Fibroblast of skin of left quadriceps (primary cell): ENCODE measurements at regions not wholly inside any gene's neighbourhood (a gene's known extent, or its start where the extent isn't known, plus 50 kb on each side); places are given as distances from the start of the nearest gene placed in this dataset.

Source experiments
- DNase-seq, 2 experiments: peaks; one replicate each; pipeline ENCODE4 v3.0.0-alpha.2; 2013; ENCODE audit warnings: low read depth in 2 of 2

- DNase-seq: no peak
These were observed 610.8 kb downstream of the RAB28 start for GRCh38 chr4:12873351-12873750.

DNA sequence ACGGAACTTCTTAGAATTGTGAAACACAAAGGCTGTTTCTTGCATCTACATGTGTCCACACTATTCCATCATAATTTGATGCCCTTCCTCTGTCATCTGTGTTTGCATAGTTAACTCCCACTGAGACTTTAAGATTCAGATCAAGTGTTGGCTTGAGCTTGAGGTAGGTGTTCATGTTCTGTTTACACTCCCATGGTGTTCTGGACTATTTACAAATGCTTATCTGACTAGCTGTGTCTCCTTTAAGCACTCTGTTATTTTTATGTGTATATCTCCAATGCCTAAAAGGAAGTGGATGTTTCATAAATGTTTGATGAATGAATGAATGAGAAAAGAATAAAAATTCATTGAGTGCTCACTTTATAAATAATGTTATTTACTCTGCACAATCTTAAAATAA is 622.7 kb downstream of the RAB28 start:
- DNase-seq: no peak

DNA sequence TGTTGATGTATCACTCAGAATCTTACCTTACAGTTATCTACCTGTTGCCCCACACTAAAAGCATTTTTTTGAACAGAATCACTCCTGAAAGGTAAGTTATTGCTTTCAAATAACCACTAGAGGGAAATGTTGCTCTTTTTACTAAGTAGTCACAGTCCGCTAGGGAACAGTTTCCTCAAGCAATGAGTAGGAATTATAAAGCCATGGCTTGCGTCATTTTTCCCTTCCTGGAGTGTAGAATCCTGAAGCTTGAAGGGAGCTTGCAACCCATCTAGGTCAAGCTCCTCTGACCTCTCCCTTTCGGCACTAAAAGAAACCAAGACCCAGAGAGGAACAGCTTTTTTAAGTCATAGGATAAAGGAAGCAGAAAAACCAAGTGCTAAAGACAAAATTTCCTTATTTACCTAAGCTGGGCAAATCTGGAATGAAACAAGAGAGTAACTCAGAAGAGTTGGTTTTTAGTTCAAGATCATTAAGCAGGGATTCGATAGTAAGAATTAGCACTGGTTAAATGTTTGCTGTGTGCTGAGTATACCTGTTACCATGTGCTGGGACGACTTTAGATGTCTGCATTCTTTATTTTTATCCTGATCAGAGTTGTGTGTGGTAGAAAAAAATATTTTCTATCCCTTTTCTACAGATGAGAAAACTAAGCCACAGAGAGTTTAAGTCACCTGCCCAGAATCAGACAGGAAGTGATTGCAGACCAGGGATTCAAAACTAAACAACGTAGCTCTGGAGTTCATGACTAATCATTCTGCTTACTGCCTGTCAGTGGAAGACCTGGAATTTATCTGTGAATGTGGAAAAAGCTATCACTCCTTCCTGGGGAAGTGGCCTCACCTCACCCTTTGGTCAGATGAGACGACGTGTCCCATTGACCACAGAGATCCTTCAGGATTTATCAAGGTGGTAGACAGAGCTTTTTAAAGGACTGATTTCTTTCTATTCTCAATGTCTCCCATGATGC is 631.5 kb downstream of the RAB28 start:
- peak; percentile 10 to 18 for DNase-seq

- no peak for DNase-seq
These were observed 637.8 kb downstream of the RAB28 start for GRCh38 chr4:12846368-12846767.

DNA sequence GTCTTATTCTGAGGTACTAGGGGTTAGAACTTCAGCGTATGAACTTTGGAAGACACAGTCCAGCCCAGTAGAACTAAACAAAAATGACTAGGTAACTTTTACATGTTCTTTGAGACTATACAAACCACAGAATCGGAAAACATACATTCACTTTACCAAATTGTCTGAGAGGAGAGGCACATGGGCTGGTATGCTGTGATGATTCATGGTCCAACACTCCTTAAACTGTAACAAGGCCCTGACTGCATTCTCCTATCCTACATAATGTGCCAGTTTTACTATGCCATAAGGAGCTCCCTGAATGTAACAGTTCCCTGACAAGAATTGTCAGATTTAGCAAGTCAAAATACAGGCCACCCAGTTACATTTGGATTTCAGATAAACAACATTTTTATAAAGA is 640.0 kb downstream of the RAB28 start:
- DNase-seq: no peak

DNA sequence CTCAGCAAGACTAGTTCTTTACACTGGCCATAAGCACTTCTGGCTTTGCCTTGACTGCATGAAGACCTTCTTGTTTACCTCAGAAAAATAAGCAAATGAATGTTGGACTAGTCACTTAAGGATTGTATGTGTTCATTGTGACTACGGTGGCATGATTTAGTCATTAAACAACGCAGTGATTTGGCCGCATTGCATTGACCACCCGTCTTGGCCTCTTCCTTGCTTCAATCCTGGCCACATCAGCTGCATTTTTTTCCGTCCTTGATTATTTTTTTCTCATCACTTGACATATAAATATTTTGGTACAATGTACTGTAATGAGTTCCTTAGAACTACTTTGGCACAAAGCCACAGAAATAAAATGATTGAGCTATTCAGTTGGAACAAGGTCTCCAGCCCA is 656.2 kb downstream of the RAB28 start:
- no peak for DNase-seq

DNA sequence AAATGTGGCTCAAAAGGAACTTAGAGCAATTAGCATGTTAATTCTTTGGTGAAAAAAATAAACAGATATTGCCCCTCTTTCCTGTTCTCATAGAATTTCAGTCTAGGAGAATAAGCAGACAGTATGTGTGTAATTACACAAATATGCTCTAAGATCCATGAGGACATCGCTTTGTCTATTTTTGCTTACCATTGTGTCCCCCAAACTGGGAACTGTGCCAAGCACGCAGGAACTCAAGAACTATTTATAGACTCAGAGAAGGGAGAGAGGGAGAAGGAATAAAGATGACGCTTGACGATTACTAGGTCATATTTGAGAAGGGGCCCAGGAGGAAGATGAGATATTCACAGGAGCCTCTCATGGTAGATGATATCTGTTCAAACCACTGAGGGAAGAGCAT is 692.6 kb downstream of the RAB28 start:
- no peak for DNase-seq

DNA sequence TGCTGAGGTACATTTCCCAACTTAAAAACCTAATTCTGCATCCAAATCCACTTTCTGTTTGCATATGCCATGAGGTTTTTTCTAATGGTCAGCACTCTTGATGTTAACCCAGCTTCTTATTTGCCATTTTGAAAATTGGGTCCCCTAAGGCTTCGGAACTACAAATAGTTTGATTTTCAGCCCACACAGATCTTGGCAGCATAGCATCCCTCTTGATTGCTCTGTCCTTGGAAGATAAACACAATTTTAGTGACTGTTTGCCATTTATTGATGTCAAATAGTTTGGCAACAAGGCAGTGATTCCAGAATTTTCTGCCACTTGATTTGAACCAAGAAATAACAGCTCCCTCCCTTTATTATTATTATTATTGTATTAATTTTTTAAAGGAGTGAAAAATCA is 696.9 kb downstream of the RAB28 start:
- DNase-seq: no peak

- no peak for DNase-seq
These were observed 705.4 kb downstream of the RAB28 start for GRCh38 chr4:12778706-12779105.

DNA sequence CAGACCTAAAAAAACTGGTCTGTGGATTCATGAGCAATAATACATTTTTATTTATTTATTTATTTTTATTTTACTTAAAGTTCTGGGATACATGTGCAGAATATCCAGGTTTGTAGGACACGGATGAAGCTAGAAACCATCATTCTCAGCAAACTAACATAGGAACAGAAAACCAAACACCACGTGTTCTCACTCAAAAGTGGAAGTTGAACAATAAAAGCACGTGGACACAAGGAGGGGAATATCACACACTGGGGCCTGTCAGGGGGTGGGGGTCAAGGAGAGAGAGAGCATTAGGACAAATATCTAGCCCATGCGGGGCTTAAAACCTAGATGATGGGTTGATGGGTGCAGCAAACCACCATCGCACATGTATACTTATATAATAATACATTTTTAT is 705.9 kb downstream of the RAB28 start:
- DNase-seq: no peak

DNA sequence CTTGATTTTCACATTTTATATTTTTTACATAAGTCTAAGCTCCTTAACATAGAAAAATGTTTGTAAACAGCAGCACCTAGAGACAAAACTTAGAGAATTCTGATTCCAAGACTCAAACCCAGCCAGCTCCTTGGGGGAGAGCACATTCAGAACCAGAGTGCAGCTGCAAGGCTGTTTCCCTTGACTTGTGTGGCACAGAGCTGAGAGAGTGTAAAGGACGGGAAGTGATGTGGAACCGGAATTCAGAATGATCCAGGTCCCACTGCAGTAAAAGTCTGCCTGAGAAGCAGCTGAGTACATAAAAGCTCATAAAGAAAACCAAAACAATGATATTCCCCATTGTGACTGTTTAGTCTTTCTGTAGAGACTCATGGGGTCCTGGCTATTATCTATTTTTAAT is 713.8 kb downstream of the RAB28 start:
- no peak for DNase-seq

DNA sequence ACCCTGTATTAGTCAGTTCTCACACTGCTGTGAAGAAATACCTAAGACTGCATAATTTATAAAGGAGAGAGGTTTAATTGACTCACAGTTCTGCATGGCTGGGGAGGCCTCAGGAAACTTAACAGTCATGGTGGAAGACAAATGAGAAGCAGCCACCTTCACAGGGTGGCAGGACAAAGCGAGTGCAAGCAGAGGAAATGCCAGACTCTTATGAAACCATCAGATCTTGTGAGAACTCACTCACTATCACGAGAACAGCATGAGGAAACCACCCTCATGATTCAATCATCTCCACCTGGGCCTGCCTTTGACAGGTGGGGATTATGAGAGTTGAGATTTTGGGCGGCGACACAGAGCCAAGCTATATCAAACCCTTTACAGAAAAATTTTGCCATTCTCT is 722.4 kb downstream of the RAB28 start:
- no peak for DNase-seq

GRCh38 chr4:12747154-12747553 is 737.0 kb downstream of the RAB28 start:
- DNase-seq: no peak

DNA sequence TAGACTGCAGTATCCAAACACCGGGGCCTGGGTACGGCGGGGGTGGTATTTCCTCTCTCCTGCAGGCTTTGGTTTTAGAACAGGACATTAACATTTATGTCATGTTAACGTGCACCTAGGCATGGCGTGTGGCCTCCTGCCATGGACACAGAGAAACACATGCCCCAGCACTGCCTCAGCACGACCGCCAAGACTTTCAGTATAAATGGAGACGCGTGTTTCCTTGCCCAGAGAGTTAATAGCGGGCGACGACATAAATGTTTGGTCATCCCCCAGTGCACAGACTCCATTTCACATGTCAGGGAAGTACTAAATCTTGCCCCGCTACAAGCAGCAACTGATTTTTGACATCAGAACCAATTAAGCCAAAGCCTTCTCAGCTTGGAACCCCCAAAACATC is 737.9 kb downstream of the RAB28 start:
- DNase-seq: no peak

DNA sequence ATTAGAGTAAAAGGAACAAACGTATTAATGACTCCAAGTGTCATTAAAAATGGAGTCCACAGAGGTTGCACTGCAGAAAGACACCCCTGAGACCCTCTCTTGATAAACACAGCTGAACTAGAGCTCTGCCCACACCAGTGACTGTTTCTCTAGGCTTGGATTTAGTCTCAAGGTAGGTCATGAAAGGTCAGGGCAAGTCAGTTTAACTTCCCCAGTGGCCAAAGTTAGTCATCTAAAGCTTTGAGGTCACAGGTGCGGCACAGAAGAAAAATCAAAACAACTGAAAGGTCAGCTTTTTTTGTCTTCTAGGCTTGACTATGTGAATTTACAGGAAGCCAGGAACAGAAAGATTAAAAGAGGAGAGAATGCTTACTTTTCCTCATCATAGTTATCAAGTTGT is 749.6 kb downstream of the RAB28 start:
- DNase-seq: no peak

DNA sequence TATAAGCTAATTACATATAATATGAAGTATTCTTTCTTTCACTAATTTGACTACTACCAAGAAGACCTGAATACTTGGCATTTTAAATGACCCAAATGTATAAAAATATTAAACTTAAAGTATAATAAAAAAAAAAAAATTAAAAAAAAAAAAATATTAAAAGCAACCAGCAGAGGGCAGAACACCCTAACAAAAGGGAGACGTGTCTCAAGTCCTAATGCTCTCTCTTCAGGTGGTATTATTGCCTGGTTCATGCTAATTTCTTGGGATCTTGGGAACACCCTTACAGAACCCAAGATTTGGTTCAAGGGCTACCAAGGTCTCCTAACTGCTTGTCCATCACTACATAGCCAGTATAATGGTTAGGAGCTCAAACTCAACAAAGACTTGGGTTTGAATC is 754.8 kb downstream of the RAB28 start:
- DNase-seq: no peak

DNA sequence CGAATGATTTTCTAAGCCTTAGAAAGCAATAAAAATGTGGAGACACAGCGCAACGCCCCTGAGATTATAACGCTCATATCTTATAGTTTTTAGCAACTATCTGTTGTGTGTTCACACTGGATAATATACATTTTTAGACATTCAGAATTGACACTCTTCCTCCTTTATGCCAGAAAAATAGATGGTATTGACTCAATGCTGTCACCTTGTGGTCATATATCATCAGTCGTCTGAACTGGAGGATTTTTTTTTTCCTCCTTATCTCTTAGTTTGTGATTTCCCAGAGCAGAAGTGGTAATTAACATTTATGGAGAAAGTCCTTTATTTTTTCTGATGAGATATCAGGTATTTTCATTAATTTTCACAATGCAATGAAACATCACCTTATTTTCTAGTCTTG is 759.6 kb downstream of the RAB28 start:
- no peak for DNase-seq

GRCh38 chr4:12723849-12724447 is 760.2 kb downstream of the RAB28 start:
- DNase-seq: no peak

- no peak for DNase-seq
These were observed 767.2 kb downstream of the RAB28 start for GRCh38 chr4:12716896-12717295.

DNA sequence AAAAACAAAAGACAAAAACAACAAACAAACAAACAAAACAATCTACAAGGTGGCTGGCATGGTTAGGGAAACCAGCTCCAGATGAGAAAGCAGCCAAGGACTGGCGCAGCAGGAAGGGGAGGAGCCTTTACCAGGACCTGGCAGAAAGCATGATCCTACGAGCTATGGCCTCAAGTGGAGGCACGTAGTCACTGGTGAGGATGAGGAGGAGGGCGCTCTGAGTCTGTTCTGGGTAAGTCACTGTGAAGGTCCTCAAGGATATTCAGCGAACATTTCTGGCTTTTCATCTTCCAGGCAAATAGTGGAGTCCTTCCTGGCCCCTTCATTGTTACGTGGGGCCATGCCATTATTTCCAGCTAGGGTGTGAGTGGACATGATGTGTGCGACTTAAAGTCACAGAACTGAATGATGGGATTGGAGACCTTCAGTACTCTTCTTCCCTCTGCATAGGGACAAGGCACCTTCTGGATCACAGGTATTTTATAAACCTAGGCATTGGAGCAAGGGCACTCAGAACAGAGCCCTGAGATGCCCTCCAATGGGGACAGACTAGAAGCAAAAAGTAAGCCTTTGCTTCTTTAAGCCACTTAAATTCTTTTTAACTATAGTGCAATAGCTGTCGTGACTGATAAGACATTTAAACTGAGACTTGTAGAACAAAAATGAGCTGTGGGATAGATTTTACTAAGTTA is 771.3 kb downstream of the RAB28 start:
- no peak for DNase-seq

- DNase-seq: no peak
These were observed 776.6 kb downstream of the RAB28 start for GRCh38 chr4:12707381-12708175.

DNA sequence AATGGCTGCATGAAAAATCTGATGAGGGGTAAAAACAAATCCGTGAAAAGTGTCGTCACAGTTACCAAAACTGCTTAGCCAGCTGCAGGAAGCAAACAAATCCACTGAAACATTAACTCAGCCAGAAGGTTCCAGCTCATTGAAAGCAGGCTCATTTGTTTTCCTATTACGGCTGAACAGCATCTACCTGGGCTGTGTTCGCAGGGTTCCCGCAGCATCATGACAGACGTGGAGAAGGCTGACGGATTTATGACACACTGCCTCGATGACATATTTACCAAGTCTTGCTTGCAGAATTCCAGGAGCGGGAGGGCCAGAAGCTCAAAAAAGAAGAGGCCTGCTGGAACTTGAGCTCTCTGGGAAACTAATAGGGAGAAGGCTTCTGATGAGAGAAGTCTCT is 781.1 kb downstream of the RAB28 start:
- no peak for DNase-seq
